ENCODE measurements at regions not wholly inside any gene's neighbourhood (a gene's known extent, or its start where the extent isn't known, plus 50 kb on each side); places are given as distances from the start of the nearest gene placed in this dataset.

DNA sequence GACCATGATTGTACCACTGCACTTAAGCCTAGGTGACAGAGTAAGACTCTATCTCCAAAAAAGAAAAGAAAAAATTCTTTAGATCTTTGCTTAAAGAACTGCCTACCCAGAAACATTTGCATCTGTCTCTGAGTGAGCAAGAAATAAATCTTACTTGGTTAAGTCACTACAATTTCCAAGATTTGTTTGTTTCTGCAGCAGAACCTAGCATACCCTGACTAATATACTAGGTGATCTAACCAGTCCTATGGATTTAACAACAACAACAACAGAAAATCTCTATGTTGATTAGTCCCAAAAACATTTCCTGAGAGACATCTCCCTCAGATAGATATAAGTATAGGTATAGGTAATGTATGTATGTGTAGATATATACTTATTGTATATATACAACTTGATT, 549.3 kb upstream of the PSMD7 start:
- H3K36me3 ChIP-seq (ENCODE audit: control insufficient read depth, insufficient read depth, low read length), result no peaks in the 10 kb centered on the region
- no peak for DNase-seq (ENCODE audit: low read depth, low spot score)
- no TSS peak for BruUV-seq (replicated peaks)
- in situ Hi-C loops (cut with HindIII; ENCODE audit: low pct_unique_long_range_greater_than_20kb, low sequenced_read_pairs) (no loop called here), intact Hi-C loops (cut with micrococcal nuclease; ENCODE audit: unreplicated experiment) (no loop called here)
- no peaks in the 10 kb centered on the region for H3K9me3 ChIP-seq (ENCODE audit: control insufficient read depth, insufficient read depth, low read depth, low read length)
- ATAC-seq, result no peak
- no peaks in the 10 kb centered on the region for H3K4me1 ChIP-seq (ENCODE audit: control insufficient read depth, insufficient read depth, low read length)
- H3K4me3 ChIP-seq (ENCODE audit: low read depth in 2 of 2, low read length in 2 of 2), result no peak overlapping the region
- H3K27ac ChIP-seq (ENCODE audit: low read length), result no peak overlapping the region
- ChIA-PET POLR2A (no interaction called here), CTCF (no interaction called here)
- H3K27me3 ChIP-seq (ENCODE audit: control insufficient read depth, insufficient read depth, low read length), result no peaks in the 10 kb centered on the region
- TF ChIP-seq POLR2AphosphoS5 (IDR thresholded peaks at IDR 0.05; ENCODE audit: low read depth, low read length) (no peak), TCF7L2 (IDR thresholded peaks at IDR 0.05; ENCODE audit: low read depth, low read length) (no peak), SIN3A (IDR thresholded peaks at IDR 0.05; ENCODE audit: borderline replicate concordance, insufficient read depth, low read depth, low read length) (no peak), REST (IDR thresholded peaks at IDR 0.05; ENCODE audit: insufficient read depth in 1 of 2, low read depth in 2 of 2, low read length in 1 of 2) (no peak), CTCF (IDR thresholded peaks at IDR 0.05) (no peak)

DNA sequence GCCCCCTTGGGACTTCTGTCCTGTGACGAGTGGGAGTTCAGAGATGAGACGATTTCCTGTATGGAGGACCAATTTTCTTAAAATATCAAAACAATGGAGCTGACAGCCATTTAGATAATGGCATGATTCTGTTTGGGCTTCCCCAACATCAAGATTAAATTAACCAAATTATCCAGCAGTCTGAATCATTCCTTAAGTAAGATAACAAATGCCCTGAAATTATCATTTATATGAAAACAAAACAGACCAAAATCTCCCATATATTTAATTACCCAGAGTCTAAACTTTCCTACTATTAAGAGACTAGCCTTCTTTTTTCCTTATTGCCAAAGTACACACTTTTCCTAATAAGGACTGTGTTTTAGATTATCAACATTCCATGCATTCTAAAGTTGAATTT, 550.1 kb upstream of the PSMD7 start:
- POLR2A ChIA-PET, result no interaction called here
- no TSS peak for BruUV-seq (replicated peaks)
- no peaks in the 10 kb centered on the region for H3K27me3 ChIP-seq (ENCODE audit: control insufficient read depth, insufficient read depth, low read length)
- no peak for ATAC-seq
- no peak overlapping the region for H3K4me3 ChIP-seq (ENCODE audit: low read depth in 2 of 2, low read length in 2 of 2)
- H3K4me1 ChIP-seq (ENCODE audit: control insufficient read depth, insufficient read depth, low read length), result no peaks in the 10 kb centered on the region
- no peak for TF ChIP-seq SIN3A (IDR thresholded peaks at IDR 0.05; ENCODE audit: borderline replicate concordance, insufficient read depth, low read depth, low read length)
- no peak for TF ChIP-seq REST (IDR thresholded peaks at IDR 0.05; ENCODE audit: insufficient read depth in 1 of 2, low read depth in 2 of 2, low read length in 1 of 2)
- no peak for DNase-seq (ENCODE audit: low read depth, low spot score)
- H3K9me3 ChIP-seq (ENCODE audit: control insufficient read depth, insufficient read depth, low read depth, low read length), result no peaks in the 10 kb centered on the region
- H3K36me3 ChIP-seq (ENCODE audit: control insufficient read depth, insufficient read depth, low read length), result no peaks in the 10 kb centered on the region
- intact Hi-C loops (cut with micrococcal nuclease; ENCODE audit: unreplicated experiment), result no loop called here
- CTCF ChIA-PET, result no interaction called here
- in situ Hi-C loops (cut with HindIII; ENCODE audit: low pct_unique_long_range_greater_than_20kb, low sequenced_read_pairs), result no loop called here
- H3K27ac ChIP-seq (ENCODE audit: low read length), result no peak overlapping the region

Measured in Panc1 (cell line).